Activated T-helper 1 cell treated with Interleukin-2 at 50 U/mL for 16 hours (primary cell): ENCODE measurements at regions not wholly inside any gene's neighbourhood (a gene's known extent, or its start where the extent isn't known, plus 50 kb on each side); places are given as distances from the start of the nearest gene placed in this dataset.

Source experiments
- DNase-seq: peaks from one replicate; pipeline ENCODE4 v3.0.0-alpha.2; 2020; ENCODE audit warnings: low read depth

DNA sequence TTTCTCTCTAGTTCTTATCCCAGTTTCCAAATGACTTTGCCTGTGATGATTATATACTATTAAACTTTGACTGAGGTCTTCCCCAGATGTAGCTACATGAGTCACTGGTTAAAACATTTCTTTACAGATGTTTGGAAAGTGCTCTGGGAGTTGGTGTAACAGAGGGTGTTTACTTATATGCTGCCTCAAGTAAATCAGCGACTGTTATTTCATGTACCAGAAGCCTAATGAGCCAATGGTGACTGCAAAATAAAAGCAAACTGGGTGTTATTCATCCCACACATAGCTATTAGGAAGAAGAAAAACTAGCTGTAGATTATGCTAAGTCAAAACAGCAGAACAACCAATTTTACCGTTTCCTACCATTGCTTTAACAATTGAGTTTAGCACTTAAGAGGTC, 929.7 kb upstream of the SEMA6A start:
- DNase-seq = no peak

DNA sequence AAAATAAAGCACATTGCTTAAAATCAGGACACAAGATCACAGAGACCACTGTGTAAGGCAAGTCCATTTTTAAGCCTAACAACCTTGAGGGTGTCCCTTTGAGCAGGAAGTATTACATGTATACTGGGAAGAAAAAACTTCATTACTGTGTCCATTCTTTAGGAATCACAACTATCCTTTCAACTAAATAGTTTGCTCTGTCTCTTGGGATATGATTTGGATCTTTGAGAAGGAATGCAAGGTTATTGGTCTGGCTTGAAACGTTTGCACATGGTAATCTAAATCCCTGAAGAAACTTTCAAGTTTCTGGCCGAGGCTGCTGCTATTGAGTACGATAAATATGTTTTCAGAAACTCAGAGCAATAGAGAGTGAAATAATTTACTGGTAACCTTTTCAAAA, 923.0 kb upstream of the SEMA6A start:
- DNase-seq = no peak

DNA sequence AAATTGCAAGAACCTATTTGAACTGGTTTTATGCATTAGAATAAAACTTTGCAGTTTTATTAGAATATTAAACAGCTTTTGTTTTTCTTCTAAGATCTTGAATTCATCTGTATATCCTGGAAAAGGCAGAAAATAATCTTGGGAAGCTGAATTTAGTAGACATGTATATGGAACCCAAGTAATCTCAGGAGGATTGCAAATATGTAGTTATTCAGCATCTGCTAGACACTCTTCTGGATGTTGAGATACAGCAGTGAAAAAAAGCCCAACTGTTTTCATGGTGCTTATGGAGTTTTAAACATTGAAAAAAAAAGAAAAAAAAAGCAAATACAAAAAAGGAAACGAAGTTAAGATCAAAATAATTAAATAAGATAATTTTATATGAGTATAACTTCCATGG, 922.2 kb upstream of the SEMA6A start:
- DNase-seq = no peak

DNA sequence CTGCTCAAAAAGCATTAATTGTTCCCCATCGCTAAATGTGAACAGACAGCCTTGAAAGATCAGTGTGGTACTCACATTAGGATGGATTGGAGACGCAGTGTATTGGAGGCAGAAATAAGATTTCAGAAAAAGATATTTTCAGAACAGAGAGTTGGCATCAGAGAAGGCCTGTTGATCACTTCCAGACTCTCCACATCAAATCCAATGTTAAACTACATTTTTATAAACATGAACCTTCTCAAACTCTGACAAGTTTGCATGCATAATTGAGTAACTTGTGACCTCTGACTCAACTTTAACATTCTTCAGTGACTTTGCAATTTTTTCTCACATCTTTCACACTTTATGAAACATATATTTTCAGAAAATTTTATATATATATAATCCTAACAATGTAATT, 919.6 kb upstream of the SEMA6A start:
- DNase-seq = no peak

DNA sequence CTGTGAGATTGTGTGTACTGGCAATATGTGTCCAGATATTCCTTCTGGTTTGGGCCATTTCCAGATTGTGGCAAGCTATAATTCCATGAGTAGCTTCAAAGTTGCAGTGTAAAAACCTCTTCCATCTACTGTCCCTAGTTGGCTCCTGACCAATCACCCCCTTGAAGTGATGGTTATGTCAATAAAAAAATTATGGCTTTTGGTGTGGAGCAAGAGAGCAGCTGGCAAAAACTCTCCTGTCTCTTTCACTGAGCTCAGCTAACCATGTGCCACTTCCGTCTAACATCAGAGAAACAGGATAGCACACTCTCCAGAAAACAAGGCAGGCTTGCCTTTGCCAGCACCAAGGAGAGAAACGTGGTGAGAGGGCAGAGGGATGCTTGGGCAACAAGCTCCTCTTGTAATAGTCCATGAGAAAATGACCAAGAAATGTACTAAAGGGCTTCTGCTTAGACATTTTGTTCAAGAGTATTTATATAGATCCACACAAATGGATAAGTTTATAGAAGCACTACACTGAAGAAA, 914.4 kb upstream of the SEMA6A start:
- no peak for DNase-seq

DNA sequence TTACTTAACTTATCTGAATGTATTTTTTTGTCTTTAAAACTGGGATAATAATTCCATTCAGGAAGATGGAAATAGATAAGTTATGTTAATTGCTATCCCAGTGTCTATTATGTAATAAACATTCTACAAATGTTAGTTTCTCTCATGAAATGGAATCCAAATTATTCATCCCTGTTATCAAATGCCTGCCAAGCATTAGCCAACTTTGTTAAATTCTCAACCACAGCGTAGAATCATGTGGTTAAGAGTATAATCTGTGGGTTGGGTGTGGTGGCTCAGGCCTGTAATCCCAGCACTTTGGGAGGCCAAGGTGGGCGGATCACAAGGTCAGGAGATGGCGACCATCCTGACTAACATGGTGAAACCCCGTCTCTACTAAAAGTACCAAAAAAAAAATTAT, 912.9 kb upstream of the SEMA6A start:
- no peak for DNase-seq

DNA sequence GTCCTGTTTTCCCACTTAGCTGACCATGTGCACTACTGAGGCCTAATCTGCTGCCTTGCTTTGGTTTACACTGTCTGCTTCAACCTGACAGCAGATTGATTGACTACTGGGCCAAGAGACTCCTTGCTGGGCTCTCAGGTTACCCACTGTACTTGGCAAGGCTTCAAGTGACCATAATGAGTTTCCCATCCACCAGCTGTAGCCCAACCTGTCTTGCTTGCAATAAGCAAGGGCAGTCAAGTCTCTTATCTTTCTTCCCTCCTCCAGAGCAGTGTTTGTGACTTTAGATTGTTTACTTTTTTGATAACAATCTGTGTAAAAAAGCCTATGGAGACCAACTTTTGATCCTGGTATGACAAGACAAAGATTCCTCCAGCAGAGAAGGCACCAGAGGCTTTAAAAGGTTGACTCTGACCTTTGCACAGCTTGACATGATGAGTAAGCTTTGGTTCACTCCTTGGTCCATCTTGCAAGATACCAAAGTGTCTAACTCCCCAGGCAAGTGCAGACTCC, 912.3 kb upstream of the SEMA6A start:
- no peak for DNase-seq

DNA sequence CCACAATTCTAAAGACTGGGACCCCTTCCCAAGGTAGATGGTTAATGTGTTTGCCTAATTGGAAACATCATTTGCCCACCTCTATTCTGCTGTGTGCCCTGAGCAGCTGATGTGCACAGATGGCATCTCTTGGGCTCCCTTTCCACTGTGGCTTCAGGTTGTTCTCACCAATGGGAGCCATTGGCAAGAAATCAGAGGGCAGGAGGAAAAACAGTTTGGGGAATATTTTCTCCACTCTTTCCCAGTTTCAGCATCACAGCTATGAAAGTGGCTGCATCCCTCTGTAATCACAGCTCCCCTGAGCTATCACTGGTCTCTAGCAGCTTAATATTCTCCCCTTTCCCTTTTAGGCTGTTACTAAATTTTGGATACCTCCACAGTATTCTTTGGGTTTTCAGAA, 911.6 kb upstream of the SEMA6A start:
- no peak for DNase-seq

DNA sequence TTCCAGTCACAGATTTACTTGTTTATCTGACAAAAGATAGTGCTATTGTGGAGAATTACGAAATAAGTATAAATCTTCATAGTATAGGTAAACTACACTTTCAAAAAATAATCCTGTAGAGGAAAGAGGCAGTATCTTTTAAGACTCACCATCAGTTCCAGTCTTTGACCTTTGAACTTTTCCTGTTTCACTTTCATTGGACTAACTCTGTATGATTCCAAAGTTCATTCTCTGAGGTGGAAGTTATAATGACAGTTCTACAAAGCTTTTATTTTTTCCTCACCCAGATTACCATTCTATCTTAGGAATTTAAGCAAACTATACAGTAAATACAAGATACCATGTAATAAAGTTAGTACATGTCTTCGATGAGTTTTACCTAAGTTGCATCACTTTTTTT, 901.3 kb upstream of the SEMA6A start:
- DNase-seq = no peak

DNA sequence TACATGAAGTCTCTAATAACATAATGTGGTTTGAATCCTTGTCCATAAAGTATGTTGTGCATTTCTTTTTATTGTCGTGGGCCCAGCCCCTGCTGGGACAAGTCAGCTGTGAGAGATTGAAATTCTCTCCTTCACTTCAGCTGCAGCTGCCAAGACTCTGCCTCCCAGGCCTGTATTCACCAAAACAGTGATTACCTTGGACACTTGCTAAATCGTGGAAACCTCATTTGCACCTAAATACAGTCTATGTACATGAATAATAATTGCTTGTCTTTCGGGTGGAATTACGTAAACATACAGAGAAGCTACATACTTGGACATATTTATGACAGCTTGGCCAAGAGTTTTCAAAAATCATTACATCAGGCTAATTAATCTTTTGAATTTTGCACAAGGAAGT, 898.5 kb upstream of the SEMA6A start:
- DNase-seq = no peak

DNA sequence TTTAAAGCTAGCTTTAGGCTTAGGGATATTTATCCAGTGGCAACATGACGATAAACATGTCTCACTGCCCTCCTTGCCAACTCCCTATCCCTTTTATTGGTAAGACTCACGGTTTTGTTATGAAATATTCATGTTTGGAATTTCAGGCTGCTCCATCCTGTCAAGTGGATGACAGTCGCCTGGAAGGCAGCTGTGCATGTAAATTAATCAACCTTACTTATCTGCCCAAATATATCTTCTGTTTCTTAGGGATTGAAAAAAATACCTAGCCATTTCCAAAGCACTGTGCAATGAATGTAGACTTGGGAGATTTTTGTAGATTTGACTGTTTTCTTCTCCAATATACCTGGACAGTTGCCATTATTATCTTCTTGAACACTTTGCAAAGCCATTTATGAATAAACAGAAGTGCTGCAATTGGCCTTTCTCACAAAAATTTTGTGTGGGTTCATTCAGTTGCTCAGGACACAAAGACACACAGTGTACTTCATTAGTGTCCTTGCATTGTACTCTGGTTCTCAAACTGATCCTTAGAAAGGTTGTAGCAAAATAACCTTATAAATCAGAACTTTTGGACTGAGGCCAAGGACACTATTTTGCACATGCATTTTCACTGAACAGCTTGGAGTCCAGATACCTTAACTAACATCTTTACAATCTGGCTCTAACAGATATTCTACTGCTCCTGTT, 889.4 kb upstream of the SEMA6A start:
- no peak for DNase-seq

DNA sequence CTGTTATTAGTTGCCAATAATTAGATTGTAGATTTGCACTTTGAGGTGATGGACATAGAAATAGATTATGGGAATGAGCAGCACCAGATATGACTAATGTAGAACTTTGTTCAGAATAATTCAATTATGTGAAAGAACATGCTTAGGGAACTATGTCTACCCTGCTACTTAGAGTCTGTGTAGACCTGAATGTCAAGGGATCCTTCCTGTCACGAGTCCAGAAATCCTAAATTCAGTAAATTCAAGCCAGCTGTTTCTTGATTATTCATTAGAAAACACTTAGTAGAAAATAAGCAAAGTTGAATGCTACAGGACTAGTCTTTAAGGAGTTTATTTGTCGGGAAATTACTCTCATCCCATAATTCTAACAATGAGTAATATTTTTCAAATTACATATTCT, 887.3 kb upstream of the SEMA6A start:
- no peak for DNase-seq

DNA sequence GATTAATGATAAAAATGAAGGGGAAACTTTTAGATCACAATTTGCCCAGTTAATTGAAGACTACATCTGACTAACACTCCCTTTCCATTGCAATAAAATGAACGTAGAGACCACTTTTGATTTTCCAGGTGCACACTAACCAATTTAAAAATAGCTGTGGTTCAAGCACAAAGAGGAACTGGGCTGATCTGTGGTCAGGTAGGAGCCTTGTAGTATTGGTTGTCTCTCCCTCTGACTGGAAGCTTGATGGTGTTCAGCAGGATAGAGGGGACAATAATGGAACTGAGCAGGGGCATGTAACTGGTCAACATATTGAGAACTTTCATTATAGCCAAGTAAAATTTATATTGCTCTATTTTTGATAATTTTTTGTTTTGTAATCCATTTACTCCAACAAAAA, 886.8 kb upstream of the SEMA6A start:
- no peak for DNase-seq

DNA sequence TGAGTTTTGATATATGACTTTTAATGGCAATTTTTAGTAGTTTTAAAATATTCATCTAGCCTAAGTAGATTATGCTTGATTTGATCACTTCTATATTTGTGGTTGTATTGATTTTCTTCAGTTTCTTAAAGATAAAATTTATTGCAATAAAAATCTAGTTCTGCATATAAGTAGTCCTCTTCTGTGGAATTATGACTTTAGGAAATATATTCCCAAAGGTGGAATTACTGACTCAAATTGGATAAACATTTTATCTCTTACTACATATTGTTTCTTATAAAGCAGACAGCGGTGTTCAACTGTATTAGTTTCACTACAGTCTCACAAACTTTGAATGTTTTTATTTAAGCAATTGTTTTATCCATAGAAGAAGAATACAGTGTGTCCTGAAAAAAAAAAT, 883.0 kb upstream of the SEMA6A start:
- DNase-seq = no peak

DNA sequence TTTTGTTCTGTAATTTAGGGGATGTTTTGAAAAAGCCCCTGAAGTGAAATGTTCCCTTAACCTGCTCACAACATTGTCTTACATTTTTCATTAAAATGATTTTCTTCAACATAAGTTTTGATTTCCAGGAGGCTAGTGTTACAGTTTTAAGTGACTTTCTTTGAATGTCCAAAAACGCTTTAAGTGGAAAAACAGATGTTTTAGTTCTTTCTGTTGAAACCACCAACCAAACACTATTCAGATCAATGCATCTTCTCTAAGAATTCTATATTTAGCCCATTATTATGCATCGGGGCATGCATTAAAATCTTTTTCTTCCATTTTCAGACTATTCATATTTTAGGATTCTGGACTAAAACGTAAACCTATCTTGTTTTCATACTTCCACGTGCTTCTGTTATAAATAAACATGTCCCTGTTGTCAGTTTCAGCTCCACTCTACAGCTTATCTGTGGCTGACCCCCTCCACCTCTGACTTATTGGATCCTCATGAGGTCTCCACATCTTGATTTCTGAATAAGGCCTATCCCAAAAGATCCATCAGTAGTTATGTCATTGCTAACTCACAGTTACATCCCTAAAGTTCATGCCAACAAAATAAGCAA, 882.3 kb upstream of the SEMA6A start:
- no peak for DNase-seq

DNA sequence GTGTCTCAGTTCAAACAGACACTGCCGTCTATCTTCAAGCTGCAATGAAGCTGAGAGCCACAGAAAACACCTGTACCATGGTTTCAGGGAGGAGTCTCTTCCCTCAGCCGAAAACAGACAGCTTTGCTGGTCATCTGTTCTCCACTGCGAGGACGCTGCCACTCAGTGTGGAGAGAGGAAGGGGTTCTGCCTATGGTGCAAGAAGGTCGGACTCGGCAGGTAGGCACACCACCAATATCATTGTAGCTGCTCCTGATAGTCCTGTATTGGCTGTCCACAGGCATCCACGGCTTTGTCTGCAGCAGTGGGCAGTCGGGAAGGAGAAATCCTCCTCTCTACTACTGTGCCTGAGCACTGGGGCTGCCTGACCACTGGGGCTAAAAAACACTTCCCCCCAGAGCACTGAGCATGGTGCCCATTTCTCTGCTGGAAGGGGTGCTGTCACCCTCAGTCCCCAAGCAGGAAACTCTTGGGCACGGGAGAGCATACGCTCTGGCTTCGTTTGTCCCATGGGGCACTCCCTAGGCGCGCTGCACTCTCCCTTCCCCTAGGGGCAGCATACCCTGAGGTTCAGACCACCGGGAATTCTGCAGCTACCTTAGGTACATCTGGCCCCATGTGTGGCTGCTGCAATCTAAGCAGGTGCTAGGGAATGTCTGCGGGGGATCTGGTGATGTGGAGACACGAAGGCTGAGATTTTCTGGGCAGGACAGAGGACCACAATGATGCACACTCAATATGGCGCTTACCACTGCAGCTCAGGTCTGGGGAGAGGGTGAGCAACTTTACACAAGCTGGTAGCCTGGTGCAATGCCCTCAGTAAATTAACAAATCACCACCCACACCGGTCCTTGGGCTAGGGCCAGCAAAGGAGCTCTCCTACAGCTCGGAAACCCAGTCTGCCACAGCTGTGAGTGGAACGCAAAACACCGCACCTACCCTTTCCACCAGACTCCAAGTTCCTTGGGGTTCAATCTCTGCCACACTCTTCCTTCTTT, 880.9 kb upstream of the SEMA6A start:
- no peak for DNase-seq

DNA sequence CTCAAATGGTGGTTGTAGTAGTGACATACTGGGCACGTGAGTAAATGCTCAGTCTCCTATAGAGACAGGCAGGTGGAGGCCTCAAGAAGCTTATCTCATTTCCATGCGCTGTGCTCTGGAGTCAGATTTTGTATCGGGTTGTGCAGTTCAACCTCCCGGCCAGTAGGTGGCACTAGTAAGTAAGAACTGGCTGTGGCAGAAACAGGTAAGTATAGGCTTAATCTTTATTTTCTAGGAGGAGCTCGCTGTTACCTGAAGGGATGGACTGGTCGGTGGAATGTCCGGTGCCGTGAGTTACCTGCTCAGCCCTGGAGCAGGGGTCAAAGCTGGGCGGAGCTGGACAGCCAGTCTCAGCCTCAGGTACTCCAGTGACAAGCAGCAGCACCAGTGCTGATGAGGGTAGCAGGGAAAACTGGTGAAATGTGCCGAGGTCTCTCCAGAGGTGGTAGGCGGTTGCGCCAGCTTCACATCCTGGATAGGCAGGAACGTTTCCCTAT, 880.1 kb upstream of the SEMA6A start:
- no peak for DNase-seq

DNA sequence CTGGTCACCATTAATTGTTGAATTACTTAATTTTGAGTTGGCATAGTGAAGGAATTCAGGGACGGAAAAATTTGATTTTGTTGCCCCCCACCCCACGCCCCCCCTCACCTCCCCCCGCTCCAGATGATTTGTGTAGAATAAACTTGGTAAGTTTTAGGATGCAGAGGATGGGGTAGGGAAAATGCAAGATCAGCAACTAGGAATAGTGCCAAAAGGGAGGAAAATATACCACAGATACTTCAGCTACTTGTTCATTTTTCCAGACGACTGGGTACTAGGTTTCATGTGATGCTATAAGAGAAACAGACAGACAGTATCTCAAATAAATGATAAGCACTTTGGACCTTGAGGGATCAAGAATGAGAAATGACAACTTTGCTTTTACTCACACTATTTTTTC, 862.2 kb upstream of the SEMA6A start:
- DNase-seq = no peak

DNA sequence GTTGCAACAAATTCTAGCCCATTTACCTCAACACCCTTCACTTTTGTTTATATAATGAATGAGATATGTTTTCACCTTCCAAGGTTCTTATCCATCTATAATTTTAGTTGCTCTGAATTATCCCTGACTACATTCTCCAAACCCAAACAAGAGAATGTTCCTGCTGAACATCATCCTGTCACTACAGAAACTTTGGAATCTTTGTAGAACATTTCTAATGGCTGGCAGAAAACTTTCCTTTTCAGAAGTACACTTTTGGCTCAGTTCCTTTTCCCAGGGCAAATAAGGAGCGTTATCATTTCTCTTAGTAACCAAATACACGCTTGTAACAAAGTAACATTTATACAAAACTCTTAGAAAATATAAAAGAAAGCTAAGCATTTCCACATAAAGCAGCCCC, 860.6 kb upstream of the SEMA6A start:
- no peak for DNase-seq

DNA sequence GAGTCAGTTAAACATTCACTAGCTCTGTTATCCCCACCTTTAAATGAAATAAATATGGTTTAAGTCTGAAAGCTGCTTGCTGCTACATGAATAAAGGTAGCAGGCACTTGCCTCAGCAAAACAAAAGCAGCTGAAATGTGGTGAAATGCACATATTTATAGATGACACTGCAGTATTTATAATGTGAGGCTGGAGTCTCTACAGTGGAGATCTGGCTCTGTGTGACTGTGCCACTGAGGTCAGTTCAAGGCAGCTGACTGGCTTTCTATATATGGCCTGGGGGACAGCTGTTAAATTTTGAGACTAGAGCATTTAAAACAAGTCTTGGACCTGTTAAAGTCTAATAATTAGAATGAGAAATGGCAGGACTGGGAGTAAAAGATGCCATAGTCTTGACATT, 859.6 kb upstream of the SEMA6A start:
- DNase-seq = no peak

DNA sequence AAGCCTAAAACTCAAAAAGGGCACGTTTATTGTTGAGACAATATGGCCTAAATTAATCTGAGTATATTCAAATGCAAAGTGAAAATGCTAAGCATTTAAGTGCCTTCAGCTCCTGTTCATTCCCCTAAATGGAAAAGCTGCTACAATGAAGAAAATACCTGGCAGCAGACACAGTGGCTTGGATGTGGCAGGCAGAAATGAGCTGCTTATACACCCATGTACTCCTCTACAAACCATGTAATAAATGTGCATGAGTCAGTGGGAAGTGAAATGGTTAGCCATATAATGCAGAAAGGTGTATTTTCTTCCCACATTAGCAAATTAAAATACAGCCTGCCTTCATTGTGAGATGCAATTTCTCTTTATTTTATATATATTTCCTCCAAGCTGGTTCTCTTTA, 859.2 kb upstream of the SEMA6A start:
- no peak for DNase-seq

DNA sequence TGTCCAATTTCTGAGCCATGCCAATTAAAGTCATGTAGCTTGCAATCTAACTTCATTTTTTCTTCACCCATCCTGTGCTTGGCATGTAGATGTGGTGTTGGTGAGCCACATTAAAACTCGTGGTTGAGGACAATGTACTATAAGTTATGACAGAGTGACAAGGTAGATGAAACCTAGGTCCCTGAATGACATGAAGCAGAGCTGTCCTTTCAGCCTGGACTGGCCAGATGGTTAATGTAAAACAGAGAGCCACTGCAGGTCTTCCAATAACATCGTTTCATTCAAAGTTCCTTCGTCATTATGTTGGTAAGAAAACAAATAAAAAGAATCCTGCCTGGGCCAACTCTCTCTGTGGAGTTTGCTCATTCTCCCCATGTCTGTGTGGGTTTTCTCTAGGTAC, 856.5 kb upstream of the SEMA6A start:
- DNase-seq = no peak
